ENCODE measurements at regions not wholly inside any gene's neighbourhood (a gene's known extent, or its start where the extent isn't known, plus 50 kb on each side); places are given as distances from the start of the nearest gene placed in this dataset.
A peak's percentile ranks its signal among the peaks of the same experiment; 100 is the strongest.

DNA sequence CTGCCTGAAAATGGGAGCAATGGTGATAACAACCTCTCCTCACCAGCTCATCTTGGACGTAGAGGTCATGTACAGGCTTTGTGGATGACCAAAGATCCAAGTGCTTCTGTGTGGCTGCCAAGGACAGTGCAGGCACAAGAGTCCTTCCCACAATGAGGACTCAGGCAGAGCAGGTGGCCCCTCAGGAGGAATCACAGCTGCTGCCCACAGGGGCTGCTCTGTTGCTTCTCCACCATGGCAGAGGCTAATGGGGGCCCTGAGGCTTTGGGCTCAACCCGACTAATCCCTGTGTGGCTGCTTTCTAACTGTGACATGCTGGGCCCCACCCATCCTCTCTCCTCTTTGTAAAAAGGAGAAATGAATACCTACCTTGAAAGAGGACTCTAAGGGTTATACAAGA is 58.1 kb upstream of the MRPS22 start:
- DNase-seq: no peak

DNA sequence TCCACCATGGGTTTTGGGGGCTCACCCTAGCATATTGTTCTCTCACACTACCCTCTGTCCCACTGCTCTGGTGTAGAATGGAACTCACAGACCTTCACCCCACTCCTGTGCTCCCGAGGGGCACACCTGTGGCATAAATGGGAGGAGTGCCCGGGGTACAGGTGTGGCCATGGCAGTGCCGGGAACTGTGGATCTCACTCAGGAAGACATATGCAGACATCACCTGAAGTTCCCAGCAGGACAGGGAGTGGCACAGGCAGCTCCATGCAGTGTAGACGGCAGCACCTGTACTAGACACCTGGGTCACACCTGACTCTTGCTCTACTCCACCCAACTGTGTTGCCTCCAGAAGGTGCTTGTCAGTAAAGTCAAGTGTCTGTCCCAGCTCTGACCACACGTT is 57.6 kb upstream of the MRPS22 start:
- no peak for DNase-seq

DNA sequence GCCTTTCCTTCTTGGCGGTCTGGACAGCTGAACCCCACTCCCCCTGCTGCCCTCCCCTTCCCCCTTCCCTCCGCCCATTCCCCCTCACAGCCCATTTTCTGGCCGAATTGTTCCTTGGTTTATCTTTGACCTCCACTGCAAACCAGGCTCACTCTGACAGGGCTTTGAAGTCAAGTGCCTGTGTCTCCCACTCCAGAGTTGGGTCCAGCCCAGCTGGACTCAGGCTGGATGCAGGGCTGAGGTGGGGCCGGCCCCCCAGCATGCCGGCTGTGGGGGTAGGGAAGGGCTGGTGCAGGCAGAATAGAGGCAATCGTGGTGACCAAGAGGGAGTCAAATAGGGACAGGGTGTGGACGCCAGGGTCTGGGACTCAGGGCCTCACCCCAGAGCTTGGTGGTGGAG is 57.0 kb upstream of the MRPS22 start:
- DNase-seq: no peak

DNA sequence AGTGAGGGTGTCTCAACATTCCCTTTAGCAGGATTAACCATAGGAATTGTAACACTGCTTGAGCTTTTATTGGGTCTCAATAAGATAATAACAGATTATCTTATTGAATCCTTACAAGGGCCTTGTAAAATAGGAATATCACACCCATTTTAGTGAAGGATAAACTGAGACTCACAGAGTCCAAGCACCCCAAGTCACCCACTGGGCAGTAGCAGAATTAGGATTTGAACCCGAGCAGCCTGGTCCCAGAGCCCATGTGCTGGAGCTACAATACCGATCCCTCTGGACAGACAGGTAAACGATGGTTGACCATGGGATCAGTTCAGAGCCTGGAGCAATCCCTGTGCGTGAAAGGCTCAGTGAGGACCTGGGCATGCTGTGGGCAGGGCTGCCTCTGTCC is 56.3 kb upstream of the MRPS22 start:
- no peak for DNase-seq

DNA sequence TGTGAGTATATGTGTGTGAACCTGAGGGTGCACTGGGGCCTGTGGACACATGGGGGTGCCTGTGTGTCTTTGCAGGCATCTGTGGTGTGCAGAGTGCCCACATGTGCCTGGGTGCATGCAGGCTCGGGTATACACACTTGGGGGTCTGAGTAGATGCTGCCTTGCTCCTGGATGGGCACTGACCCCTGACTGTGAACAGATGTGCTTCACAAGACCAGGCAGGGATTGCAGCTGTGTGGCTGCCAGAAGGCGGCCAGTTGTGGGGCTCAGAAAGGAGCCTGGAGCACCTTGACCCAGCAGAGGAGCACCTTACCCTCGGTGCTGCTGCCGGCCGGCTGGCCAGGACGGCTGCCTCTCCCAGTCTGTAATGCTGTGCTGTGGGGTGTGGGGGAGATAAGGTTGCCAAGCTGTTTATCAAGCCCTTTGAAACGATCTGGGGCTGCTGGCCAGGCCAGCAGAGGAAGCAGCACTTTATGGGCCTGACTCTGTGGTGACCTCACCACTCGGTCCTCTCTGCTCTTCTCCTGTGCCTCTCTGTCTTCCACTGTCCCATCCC is 55.5 kb upstream of the MRPS22 start:
- DNase-seq: peak; percentile 5

DNA sequence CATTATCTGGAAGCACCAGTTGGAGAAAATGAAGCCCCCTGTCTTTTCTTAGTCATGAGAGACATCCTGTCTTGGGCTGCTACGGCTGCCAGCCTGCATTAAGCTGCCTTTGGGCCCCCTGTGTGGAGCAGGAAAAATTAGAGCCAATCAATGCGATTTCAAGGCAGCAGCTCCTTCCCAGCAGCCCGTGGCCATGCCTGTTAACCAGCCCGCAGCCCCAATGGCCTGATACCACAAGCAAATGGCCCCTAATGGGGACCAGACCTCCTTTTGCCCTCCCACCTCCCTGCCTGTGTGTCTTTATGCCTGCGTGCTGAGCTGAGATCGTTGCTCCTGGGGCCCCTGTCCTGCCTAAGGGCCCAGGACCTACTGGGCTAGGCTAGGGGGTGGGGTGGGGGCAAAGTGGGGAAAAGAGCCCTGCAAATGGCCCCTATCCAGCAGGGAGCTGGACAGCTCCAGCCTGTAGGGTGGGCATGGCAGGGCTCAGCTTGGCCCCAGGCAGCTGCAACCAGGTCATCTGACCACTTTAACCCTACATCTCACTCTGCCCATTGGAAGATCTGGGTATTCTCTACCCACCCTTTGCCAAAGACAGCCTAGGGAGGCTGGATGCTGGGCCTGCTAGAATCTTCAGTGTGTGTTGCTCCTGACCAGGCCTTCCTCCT is 53.8 kb upstream of the MRPS22 start:
- no peak for DNase-seq

DNA sequence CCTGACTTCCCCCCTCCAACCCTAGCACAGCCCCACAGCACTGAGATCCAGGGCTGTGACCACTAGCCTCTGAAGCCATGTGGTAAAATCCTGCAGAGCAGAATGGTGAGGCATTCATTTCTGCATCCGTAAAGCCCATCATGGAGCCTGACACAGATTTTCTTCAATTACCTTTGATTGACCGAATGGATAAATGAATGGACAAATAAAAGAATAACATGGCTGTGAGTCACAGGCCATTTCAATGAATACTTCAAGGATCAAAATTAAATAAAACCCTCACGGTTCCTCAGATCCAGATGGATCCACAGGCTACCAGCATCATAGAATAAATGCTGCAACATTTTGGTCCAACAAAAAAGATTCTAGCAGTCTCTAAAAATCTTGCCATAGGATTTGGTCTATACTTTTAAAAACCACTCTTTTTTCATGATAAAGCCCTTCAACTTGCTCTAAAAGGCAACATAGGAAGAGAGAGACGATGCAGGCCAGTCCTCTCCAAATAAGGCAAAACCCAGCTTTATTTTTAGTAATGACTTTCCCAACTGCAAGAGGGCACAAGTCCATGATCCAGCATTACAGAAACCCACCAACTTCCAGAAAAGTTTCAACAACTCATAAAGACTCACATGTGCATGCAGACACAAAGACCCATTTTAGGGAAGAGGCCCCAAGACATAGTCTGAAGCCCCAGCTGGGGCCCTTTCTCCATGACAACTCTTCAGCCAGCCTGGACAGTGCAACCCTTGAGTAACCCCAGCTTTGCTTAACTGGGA is 52.4 kb upstream of the MRPS22 start:
- no peak for DNase-seq

DNA sequence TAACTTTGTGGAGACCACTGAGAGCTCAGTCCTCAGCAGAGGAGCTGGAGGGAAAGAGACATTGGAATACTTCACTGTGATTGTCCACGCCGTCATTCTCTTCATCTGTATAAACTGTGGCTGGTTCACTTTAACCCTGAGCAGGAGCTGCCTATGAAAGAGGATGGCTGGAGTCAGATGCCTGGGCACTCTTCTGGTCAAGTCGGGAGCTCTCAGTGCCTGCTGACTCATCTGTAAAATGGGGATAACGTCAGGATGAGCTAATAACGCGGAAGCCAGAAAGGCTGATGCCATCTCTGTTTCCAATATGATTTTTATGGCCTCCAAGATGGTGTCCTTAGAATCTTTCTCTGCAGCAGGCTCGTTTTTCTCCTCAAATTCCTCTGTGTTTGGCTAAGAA is 51.6 kb upstream of the MRPS22 start:
- no peak for DNase-seq

DNA sequence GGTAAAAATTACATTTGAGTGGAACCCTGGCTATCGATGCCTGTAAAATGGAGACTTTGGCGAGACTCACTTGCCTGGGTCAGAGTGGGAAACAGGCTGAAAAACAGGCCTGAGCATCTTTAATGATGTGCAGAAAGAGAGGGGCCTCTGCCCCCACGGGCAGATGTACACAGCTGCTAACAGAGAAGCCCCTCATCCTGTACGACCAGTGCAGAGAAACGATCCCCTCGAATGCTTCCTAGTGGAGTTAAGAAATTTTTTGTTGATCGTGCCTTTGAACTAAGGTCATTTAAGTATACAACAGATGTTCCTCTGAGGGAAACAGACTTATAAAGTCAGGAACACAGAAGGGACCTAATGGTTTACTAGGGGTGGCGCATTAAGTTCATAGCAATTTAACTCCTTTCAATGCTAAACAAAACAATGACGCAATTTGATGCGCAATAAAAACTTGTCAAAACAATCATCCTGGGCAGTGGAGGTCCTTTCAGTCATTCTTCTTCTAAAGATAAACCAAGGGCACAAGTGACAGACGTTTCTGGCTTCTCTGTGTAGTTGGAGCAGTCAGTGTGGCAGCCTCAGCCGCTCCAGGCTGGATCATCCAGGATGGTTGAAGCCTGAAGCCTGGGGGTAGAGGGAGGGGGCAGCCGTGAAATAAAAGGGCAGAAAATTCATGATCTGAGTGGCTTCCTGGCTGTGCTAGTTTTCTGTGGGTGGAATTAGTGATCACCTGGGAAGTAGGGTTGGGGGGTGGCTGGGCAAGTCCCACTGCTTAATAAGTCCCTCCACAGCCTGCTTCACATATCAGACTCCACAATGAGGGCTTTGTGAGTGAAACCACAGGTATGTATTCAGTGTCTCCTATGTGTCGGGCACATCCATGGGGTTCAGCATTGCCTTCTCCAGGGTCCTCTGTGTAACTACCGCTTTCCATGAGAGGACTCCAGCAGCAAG is 50.8 kb upstream of the MRPS22 start:
- no peak for DNase-seq

DNA sequence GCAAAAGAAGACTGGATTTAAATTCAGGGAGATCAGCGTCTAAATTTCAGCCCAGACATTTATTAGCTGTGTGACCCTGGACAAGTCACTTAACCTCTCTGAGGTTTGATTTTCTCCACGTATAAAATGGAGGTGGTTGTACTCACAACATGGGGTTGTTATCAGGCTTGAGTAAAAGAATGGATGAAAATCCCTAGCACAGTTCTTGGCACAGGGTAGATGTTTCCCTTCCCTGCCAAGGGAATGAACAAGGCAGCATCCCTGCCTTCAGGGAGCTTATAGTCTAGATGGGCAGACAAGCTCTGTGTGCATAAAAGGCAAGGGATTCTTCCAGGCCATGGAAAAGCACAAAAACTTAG is 50.2 kb upstream of the MRPS22 start:
- DNase-seq: no peak

All from hematopoietic multipotent progenitor cell treated with erythropoietin and hydrocortisone succinate and interleukin-3 and kit ligand, for 8 days (in vitro differentiated cells).